ENCODE measurements at regions not wholly inside any gene's neighbourhood (a gene's known extent, or its start where the extent isn't known, plus 50 kb on each side); places are given as distances from the start of the nearest gene placed in this dataset.

- Histone ChIP-seq H3K4me3 (ENCODE audit: insufficient read depth, low read length) (no peak overlapping the region), H3K9me3 (ENCODE audit: low read depth, low read length) (no peaks in the 10 kb centered on the region), H3K4me1 (ENCODE audit: insufficient read depth, low read length) (peaks cover 18% of the 10 kb centered on the region), H3K4me2 (ENCODE audit: insufficient read depth, low read length) (no peak overlapping the region), H3K27me3 (ENCODE audit: insufficient read depth, low read length) (peaks cover 64% of the 10 kb centered on the region), H3K27ac (ENCODE audit: low read depth, low read length) (no peak overlapping the region), H2AFZ (ENCODE audit: low read length) (no peak overlapping the region), H4K20me1 (ENCODE audit: insufficient read depth, low read length) (peaks cover 4% of the 10 kb centered on the region), H3K79me2 (ENCODE audit: insufficient read depth, low read length) (no peaks in the 10 kb centered on the region), H3K36me3 (ENCODE audit: insufficient read depth, low read length) (no peaks in the 10 kb centered on the region)
- no peak for TF ChIP-seq CTCF (IDR thresholded peaks at IDR 0.05; ENCODE audit: extremely low read depth, low read depth, low read length)
- no peak for DNase-seq (ENCODE audit: insufficient read length, low spot score, missing footprints)
These were observed 74.1 kb upstream of the TINAGL1 start for GRCh38 chr1:31502253-31502652.

- Histone ChIP-seq H3K4me1 (ENCODE audit: insufficient read depth, low read length) (peaks cover 16% of the 10 kb centered on the region), H3K27me3 (ENCODE audit: insufficient read depth, low read length) (peaks cover 72% of the 10 kb centered on the region), H3K79me2 (ENCODE audit: insufficient read depth, low read length) (no peaks in the 10 kb centered on the region), H3K27ac (ENCODE audit: low read depth, low read length) (no peak overlapping the region), H3K36me3 (ENCODE audit: insufficient read depth, low read length) (no peaks in the 10 kb centered on the region), H3K9me3 (ENCODE audit: low read depth, low read length) (no peaks in the 10 kb centered on the region), H3K4me3 (ENCODE audit: insufficient read depth, low read length) (no peak overlapping the region), H2AFZ (ENCODE audit: low read length) (no peak overlapping the region), H3K4me2 (ENCODE audit: insufficient read depth, low read length) (no peak overlapping the region), H4K20me1 (ENCODE audit: insufficient read depth, low read length) (peaks cover 4% of the 10 kb centered on the region)
- no peak for TF ChIP-seq CTCF (IDR thresholded peaks at IDR 0.05; ENCODE audit: extremely low read depth, low read depth, low read length)
- DNase-seq (ENCODE audit: insufficient read length, low spot score, missing footprints): peak; percentile 37
These were observed 73.3 kb upstream of the TINAGL1 start for GRCh38 chr1:31502926-31503511.

- Histone ChIP-seq H2AFZ (ENCODE audit: low read length) (no peak overlapping the region), H4K20me1 (ENCODE audit: insufficient read depth, low read length) (peaks cover 4% of the 10 kb centered on the region), H3K27me3 (ENCODE audit: insufficient read depth, low read length) (peaks cover 78% of the 10 kb centered on the region), H3K4me2 (ENCODE audit: insufficient read depth, low read length) (no peak overlapping the region), H3K4me3 (ENCODE audit: insufficient read depth, low read length) (no peak overlapping the region), H3K9me3 (ENCODE audit: low read depth, low read length) (no peaks in the 10 kb centered on the region), H3K27ac (ENCODE audit: low read depth, low read length) (no peak overlapping the region), H3K36me3 (ENCODE audit: insufficient read depth, low read length) (no peaks in the 10 kb centered on the region), H3K4me1 (ENCODE audit: insufficient read depth, low read length) (peaks cover 13% of the 10 kb centered on the region), H3K79me2 (ENCODE audit: insufficient read depth, low read length) (no peaks in the 10 kb centered on the region)
- DNase-seq (ENCODE audit: insufficient read length, low spot score, missing footprints): peak; percentile 61
- no peak for TF ChIP-seq CTCF (IDR thresholded peaks at IDR 0.05; ENCODE audit: extremely low read depth, low read depth, low read length)
These were observed 72.7 kb upstream of the TINAGL1 start for GRCh38 chr1:31503570-31503969.

GRCh38 chr1:31504001-31504400, 72.3 kb upstream of the TINAGL1 start:
- no peak overlapping the region for H3K4me3 ChIP-seq (ENCODE audit: insufficient read depth, low read length)
- no peak overlapping the region for H3K4me2 ChIP-seq (ENCODE audit: insufficient read depth, low read length)
- peaks cover 4% of the 10 kb centered on the region for H4K20me1 ChIP-seq (ENCODE audit: insufficient read depth, low read length)
- H3K27me3 ChIP-seq (ENCODE audit: insufficient read depth, low read length): peaks cover 78% of the 10 kb centered on the region
- no peak overlapping the region for H2AFZ ChIP-seq (ENCODE audit: low read length)
- H3K79me2 ChIP-seq (ENCODE audit: insufficient read depth, low read length): no peaks in the 10 kb centered on the region
- no peaks in the 10 kb centered on the region for H3K36me3 ChIP-seq (ENCODE audit: insufficient read depth, low read length)
- no peak for TF ChIP-seq CTCF (IDR thresholded peaks at IDR 0.05; ENCODE audit: extremely low read depth, low read depth, low read length)
- H3K27ac ChIP-seq (ENCODE audit: low read depth, low read length): no peak overlapping the region
- no peaks in the 10 kb centered on the region for H3K9me3 ChIP-seq (ENCODE audit: low read depth, low read length)
- peaks cover 13% of the 10 kb centered on the region for H3K4me1 ChIP-seq (ENCODE audit: insufficient read depth, low read length)
- DNase-seq (ENCODE audit: insufficient read length, low spot score, missing footprints): peak; percentile 8
